ENCODE measurements at regions not wholly inside any gene's neighbourhood (a gene's known extent, or its start where the extent isn't known, plus 50 kb on each side); places are given as distances from the start of the nearest gene placed in this dataset.
A peak's percentile ranks its signal among the peaks of the same experiment; 100 is the strongest.

GRCh38 chr16:85302848-85303353 lies 190.6 kb upstream of the CIBAR2 start:
- Histone ChIP-seq H3F3A (ENCODE audit: low read depth) (no peaks in the 10 kb centered on the region), H3K4me3 (ENCODE audit: low read length, poor library complexity, severe bottlenecking) (no peak overlapping the region), H4K20me1 (ENCODE audit: insufficient read depth, low read length, poor library complexity, severe bottlenecking) (no peaks in the 10 kb centered on the region), H3K79me2 (ENCODE audit: insufficient read depth, low read length) (no peaks in the 10 kb centered on the region), H3K4me2 (ENCODE audit: low read depth, low read length, poor library complexity, severe bottlenecking) (no peak overlapping the region), H3K27me3 (ENCODE audit: insufficient read depth, low read length, poor library complexity, severe bottlenecking) (no peaks in the 10 kb centered on the region), H2AFZ (ENCODE audit: low read length) (no peak overlapping the region), H3K9me2 (replicated peaks; ENCODE audit: low read depth, low read length) (no peaks in the 10 kb centered on the region), H3K9ac (ENCODE audit: low read depth, low read length, poor library complexity, severe bottlenecking) (no peak overlapping the region), H3K36me3 (ENCODE audit: insufficient read depth, low read length) (no peaks in the 10 kb centered on the region), H3K9me3 (ENCODE audit: insufficient read depth, low read depth, low read length) (no peaks in the 10 kb centered on the region), H3K4me1 (ENCODE audit: insufficient read depth, low read length, poor library complexity, severe bottlenecking) (peaks cover 42% of the 10 kb centered on the region)
- no peak for TF ChIP-seq EZH2phosphoT487 (IDR thresholded peaks at IDR 0.05; ENCODE audit: borderline replicate concordance)
- TF ChIP-seq CTCF (conservative IDR thresholded peaks at IDR 0.05; ENCODE audit: low read length), result no peak

GRCh38 chr16:85303354-85303883 lies 191.1 kb upstream of the CIBAR2 start:
- H3K9ac ChIP-seq (ENCODE audit: low read depth, low read length, poor library complexity, severe bottlenecking), result peak overlapping the region; percentile 59
- no peaks in the 10 kb centered on the region for H3K36me3 ChIP-seq (ENCODE audit: insufficient read depth, low read length)
- no peak overlapping the region for H2AFZ ChIP-seq (ENCODE audit: low read length)
- H3K4me1 ChIP-seq (ENCODE audit: insufficient read depth, low read length, poor library complexity, severe bottlenecking), result peaks cover 47% of the 10 kb centered on the region
- H3K4me3 ChIP-seq (ENCODE audit: low read length, poor library complexity, severe bottlenecking), result no peak overlapping the region
- H3K4me2 ChIP-seq (ENCODE audit: low read depth, low read length, poor library complexity, severe bottlenecking), result peak overlapping the region; percentile 44
- no peaks in the 10 kb centered on the region for H3K79me2 ChIP-seq (ENCODE audit: insufficient read depth, low read length)
- H4K20me1 ChIP-seq (ENCODE audit: insufficient read depth, low read length, poor library complexity, severe bottlenecking), result no peaks in the 10 kb centered on the region
- H3K9me3 ChIP-seq (ENCODE audit: insufficient read depth, low read depth, low read length), result no peaks in the 10 kb centered on the region
- peaks cover 4% of the 10 kb centered on the region; the same call in 1 of the 2 replicates for H3F3A ChIP-seq (ENCODE audit: low read depth)
- H3K27me3 ChIP-seq (ENCODE audit: insufficient read depth, low read length, poor library complexity, severe bottlenecking), result no peaks in the 10 kb centered on the region
- TF ChIP-seq EZH2phosphoT487 (IDR thresholded peaks at IDR 0.05; ENCODE audit: borderline replicate concordance) (no peak), CTCF (conservative IDR thresholded peaks at IDR 0.05; ENCODE audit: low read length) (peak; percentile 84)
- H3K9me2 ChIP-seq (replicated peaks; ENCODE audit: low read depth, low read length), result no peaks in the 10 kb centered on the region

GRCh38 chr16:85304337-85304736 lies 192.1 kb upstream of the CIBAR2 start:
- Histone ChIP-seq H2AFZ (ENCODE audit: low read length) (no peak overlapping the region), H3K4me1 (ENCODE audit: insufficient read depth, low read length, poor library complexity, severe bottlenecking) (peaks cover 56% of the 10 kb centered on the region), H3K9me3 (ENCODE audit: insufficient read depth, low read depth, low read length) (no peaks in the 10 kb centered on the region), H3K9me2 (replicated peaks; ENCODE audit: low read depth, low read length) (no peaks in the 10 kb centered on the region), H3K27me3 (ENCODE audit: insufficient read depth, low read length, poor library complexity, severe bottlenecking) (no peaks in the 10 kb centered on the region), H3K36me3 (ENCODE audit: insufficient read depth, low read length) (no peaks in the 10 kb centered on the region), H3K4me3 (ENCODE audit: low read length, poor library complexity, severe bottlenecking) (no peak overlapping the region), H4K20me1 (ENCODE audit: insufficient read depth, low read length, poor library complexity, severe bottlenecking) (no peaks in the 10 kb centered on the region), H3F3A (ENCODE audit: low read depth) (peaks cover 8% of the 10 kb centered on the region; the same call in 1 of the 2 replicates), H3K4me2 (ENCODE audit: low read depth, low read length, poor library complexity, severe bottlenecking) (peak overlapping the region; percentile 44), H3K79me2 (ENCODE audit: insufficient read depth, low read length) (no peaks in the 10 kb centered on the region), H3K9ac (ENCODE audit: low read depth, low read length, poor library complexity, severe bottlenecking) (peak overlapping the region; percentile 59)
- TF ChIP-seq EZH2phosphoT487 (IDR thresholded peaks at IDR 0.05; ENCODE audit: borderline replicate concordance) (no peak), CTCF (conservative IDR thresholded peaks at IDR 0.05; ENCODE audit: low read length) (no peak)

Data from Loucy (cell line).